MCF 10A (cell line): ENCODE measurements at regions not wholly inside any gene's neighbourhood (a gene's known extent, or its start where the extent isn't known, plus 50 kb on each side); places are given as distances from the start of the nearest gene placed in this dataset.

ENCODE experiments used
- BruUV-seq: library from RNA; stranded (reverse); fragments of 400-500 nt; replicated peaks from 2 replicates; lab custom pipeline; 2021; lab: Mats Ljungman, UMichigan
- CTCF ChIA-PET: fragments of 300-600 bp; sonication (Branson Sonifier 250); formaldehyde crosslinking; extraction: SDS; loops from one replicate; lab custom pipeline; 2021; ENCODE audit warnings: antibody characterized with exemption, inconsistent platforms; lab: Yijun Ruan, JAX
- POLR2A ChIA-PET: fragments of 300-600, 350-650 bp; sonication (Branson Sonifier 250); formaldehyde crosslinking; extraction: SDS; loops from one replicate; lab custom pipeline; 2020; ENCODE audit warnings: antibody characterized with exemption, inconsistent platforms; lab: Yijun Ruan, JAX
- DNase-seq: peaks from one replicate; pipeline ENCODE4 v3.0.0-alpha.2; 2018; ENCODE audit not compliant: unreplicated experiment
- H3K27ac Mint-ChIP-seq: one replicate; pipeline ENCODE4 v1.8.0; 2022; ENCODE audit warnings: mild to moderate bottlenecking, low read depth, mixed read lengths; ENCODE audit not compliant: unreplicated experiment
- H3K27me3 Mint-ChIP-seq: one replicate; pipeline ENCODE4 v1.8.0; 2022; ENCODE audit warnings: mixed read lengths; ENCODE audit not compliant: insufficient read depth, unreplicated experiment
- H3K36me3 Mint-ChIP-seq: one replicate; pipeline ENCODE4 v1.8.0; 2022; ENCODE audit warnings: mild to moderate bottlenecking, moderate library complexity, mixed read lengths; ENCODE audit not compliant: insufficient read depth, unreplicated experiment
- H3K4me1 Mint-ChIP-seq: one replicate; pipeline ENCODE4 v1.8.0; 2022; ENCODE audit warnings: mixed read lengths; ENCODE audit not compliant: insufficient read depth, unreplicated experiment
- H3K4me3 Mint-ChIP-seq: one replicate; pipeline ENCODE4 v1.8.0; 2022; ENCODE audit warnings: mild to moderate bottlenecking, moderate library complexity, mixed read lengths; ENCODE audit not compliant: unreplicated experiment
- H3K9me3 Mint-ChIP-seq: one replicate; pipeline ENCODE4 v1.8.0; 2022; ENCODE audit warnings: mixed read lengths; ENCODE audit not compliant: unreplicated experiment
- CTCF ChIP-seq: fragments of 200-600 bp; IDR thresholded peaks from one replicate; pipeline ENCODE4 v1.8.0; 2022; ENCODE audit warnings: antibody characterized with exemption, mild to moderate bottlenecking; ENCODE audit not compliant: unreplicated experiment
- intact Hi-C: fragments of 100-400 bp; cut with micrococcal nuclease; formaldehyde crosslinking; loops from 2 replicates; pipeline ENCODE4 v1.14.1; 2022

- no peaks in the 10 kb centered on the region for H3K27me3 Mint-ChIP-seq
- ChIA-PET CTCF (interaction anchor here (0.6 to 2.6 kb wide), 51 partner anchors 9 to 1784 kb away, joined by 3 to 14 read pairs (median 4); no protein-coding TSS in a partner anchor), POLR2A (interaction anchor here (0.8 to 1.3 kb wide), 2 partner anchors 36 to 284 kb away, joined by 3 read pairs; no protein-coding TSS in a partner anchor)
- TF ChIP-seq CTCF: peak; percentile 69
- H3K4me3 Mint-ChIP-seq: no peak overlapping the region
- H3K4me1 Mint-ChIP-seq: no peaks in the 10 kb centered on the region
- no peaks in the 10 kb centered on the region for H3K36me3 Mint-ChIP-seq
- H3K9me3 Mint-ChIP-seq: no peaks in the 10 kb centered on the region
- no TSS peak for BruUV-seq
- intact Hi-C loops: loop anchor here (1.0 to 5.0 kb wide), 2 partner anchors 83 to 285 kb away; no protein-coding TSS in a partner anchor
- no peak overlapping the region for H3K27ac Mint-ChIP-seq
- DNase-seq: no peak
These were observed 349.0 kb upstream of the PKDCC start for GRCh38 chr2:41698678-41699422.

GRCh38 chr2:41701231-41701630, 346.6 kb upstream of the PKDCC start:
- H3K27me3 Mint-ChIP-seq: no peaks in the 10 kb centered on the region
- ChIA-PET CTCF (interaction anchor here (0.5 kb wide), 1 partner anchor 658 kb away, joined by 4 read pairs; no protein-coding TSS in a partner anchor), POLR2A (no interaction called here)
- no peaks in the 10 kb centered on the region for H3K9me3 Mint-ChIP-seq
- intact Hi-C loops: no loop called here
- no peak overlapping the region for H3K27ac Mint-ChIP-seq
- no peak for DNase-seq
- no peak for TF ChIP-seq CTCF
- H3K36me3 Mint-ChIP-seq: no peaks in the 10 kb centered on the region
- no peaks in the 10 kb centered on the region for H3K4me1 Mint-ChIP-seq
- no TSS peak for BruUV-seq
- H3K4me3 Mint-ChIP-seq: no peak overlapping the region

GRCh38 chr2:41703123-41703522, 344.7 kb upstream of the PKDCC start:
- H3K4me1 Mint-ChIP-seq: no peaks in the 10 kb centered on the region
- intact Hi-C loops: no loop called here
- no peak overlapping the region for H3K27ac Mint-ChIP-seq
- no peaks in the 10 kb centered on the region for H3K9me3 Mint-ChIP-seq
- POLR2A ChIA-PET: no interaction called here
- no peak for TF ChIP-seq CTCF
- no peaks in the 10 kb centered on the region for H3K27me3 Mint-ChIP-seq
- CTCF ChIA-PET: interaction anchor here (0.7 to 2.0 kb wide), 3 partner anchors 62 to 289 kb away, joined by 3 to 7 read pairs (median 3); no protein-coding TSS in a partner anchor
- H3K36me3 Mint-ChIP-seq: no peaks in the 10 kb centered on the region
- no peak for DNase-seq
- H3K4me3 Mint-ChIP-seq: no peak overlapping the region
- BruUV-seq: no TSS peak

- intact Hi-C loops: no loop called here
- no peaks in the 10 kb centered on the region for H3K36me3 Mint-ChIP-seq
- H3K27me3 Mint-ChIP-seq: no peaks in the 10 kb centered on the region
- no peak overlapping the region for H3K27ac Mint-ChIP-seq
- no peak overlapping the region for H3K4me3 Mint-ChIP-seq
- peaks cover 12% of the 10 kb centered on the region for H3K4me1 Mint-ChIP-seq
- TF ChIP-seq CTCF: no peak
- no peak for DNase-seq
- ChIA-PET CTCF (interaction anchor here (0.7 to 1.6 kb wide), 3 partner anchors 9 to 51 kb away, joined by 3 read pairs; no protein-coding TSS in a partner anchor), POLR2A (interaction anchor here (0.7 kb wide), 1 partner anchor 640 kb away, joined by 3 read pairs; no protein-coding TSS in a partner anchor)
- no TSS peak for BruUV-seq
- no peaks in the 10 kb centered on the region for H3K9me3 Mint-ChIP-seq
These were observed 342.2 kb upstream of the PKDCC start for GRCh38 chr2:41705634-41706033.
